ENCODE measurements at regions not wholly inside any gene's neighbourhood (a gene's known extent, or its start where the extent isn't known, plus 50 kb on each side); places are given as distances from the start of the nearest gene placed in this dataset.
A peak's percentile ranks its signal among the peaks of the same experiment; 100 is the strongest.

GRCh38 chr17:77647531-77647930 lies 311.0 kb upstream of the TNRC6C start:
- DNase-seq (ENCODE audit: low read depth in 2 of 2), result no peak

DNA sequence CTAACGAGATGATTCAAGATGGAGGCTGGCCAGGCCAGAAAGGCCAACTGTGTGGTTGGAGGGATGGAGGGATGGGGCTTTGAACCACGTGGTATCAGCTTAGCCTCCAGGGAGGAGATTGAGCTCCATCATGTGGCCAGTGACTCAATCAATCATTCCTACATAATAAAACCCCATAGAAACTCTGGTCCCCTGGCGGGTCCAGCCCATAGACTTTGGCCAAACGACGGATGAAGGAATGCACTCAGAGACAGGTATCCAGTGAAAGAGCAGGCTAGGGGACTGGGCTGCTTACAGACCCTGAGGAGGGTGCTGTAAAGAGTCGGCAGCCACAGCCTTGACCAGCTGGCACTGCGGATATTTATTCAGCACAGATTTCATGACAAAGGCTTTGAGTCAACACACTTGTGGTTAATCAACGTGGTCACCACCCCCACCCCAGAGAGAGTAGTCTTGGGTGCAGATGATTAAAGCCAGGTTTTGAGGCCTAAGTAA lies 308.7 kb upstream of the TNRC6C start:
- DNase-seq (ENCODE audit: low read depth in 2 of 2), result no peak

DNA sequence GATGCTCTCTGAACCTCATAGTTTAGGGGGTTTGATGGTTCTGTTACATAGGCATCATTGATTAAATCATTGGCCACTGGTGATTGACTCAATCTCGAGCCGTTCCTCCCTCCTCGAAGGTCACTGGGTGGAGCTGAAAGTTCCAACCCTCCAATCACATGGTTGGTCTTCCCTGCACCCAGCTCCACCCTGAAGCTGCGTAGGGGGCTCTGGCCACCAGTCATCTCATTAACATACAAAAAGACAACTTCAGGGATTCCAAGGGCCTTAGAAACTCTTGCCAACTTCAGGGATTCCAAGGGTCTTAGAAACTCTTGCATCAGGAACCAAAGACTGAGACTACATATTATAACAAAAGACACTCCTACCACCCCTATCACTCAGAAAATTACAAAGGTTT lies 306.5 kb upstream of the TNRC6C start:
- DNase-seq (ENCODE audit: low read depth in 2 of 2), result no peak

- DNase-seq (ENCODE audit: low read depth in 2 of 2), result no peak
These were observed 304.2 kb upstream of the TNRC6C start for GRCh38 chr17:77654296-77654695.

DNA sequence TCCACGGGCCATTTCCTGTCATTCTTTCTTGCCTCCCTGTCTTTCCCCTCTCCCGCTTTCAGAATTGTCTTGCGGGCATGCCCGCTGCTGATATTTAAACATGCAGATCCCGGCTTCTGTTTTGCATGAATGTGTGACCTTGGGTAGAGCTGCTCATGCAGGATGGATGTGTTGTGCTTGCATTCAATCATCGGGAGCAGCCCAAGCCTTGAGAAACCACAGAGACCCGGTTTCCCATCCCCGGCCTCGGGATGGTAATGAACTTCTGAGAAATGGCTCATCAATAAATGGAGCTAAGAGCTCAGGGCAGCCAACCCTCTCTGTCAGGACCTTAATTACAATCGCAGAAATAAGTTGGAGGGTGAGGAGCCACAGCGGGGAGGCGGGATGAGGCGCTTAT lies 303.7 kb upstream of the TNRC6C start:
- DNase-seq (ENCODE audit: low read depth in 2 of 2), result no peak

GRCh38 chr17:77656054-77656453 lies 302.4 kb upstream of the TNRC6C start:
- DNase-seq (ENCODE audit: low read depth in 2 of 2), result no peak

DNA sequence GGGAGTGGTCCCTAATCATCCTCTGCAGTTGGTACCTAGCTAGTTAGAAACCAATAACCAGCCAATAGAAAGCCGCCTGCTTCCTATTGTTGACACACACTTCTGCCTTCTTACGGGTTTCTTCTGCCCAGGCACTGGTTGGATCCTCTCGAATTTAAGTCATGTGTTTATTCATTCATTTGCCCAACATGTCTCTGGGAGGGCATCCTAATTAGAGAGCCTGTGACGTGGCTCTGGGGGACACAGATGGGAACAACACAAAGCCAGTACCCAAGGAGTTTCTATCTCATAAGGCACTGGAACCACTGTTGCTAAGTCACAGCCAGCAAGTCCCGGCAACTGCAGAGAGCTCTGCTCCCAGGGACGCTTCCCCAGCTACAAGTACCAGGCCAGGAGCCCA lies 300.7 kb upstream of the TNRC6C start:
- no peak for DNase-seq (ENCODE audit: low read depth in 2 of 2)

GRCh38 chr17:77660524-77660923 lies 298.0 kb upstream of the TNRC6C start:
- no peak for DNase-seq (ENCODE audit: low read depth in 2 of 2)

GRCh38 chr17:77662833-77663232 lies 295.7 kb upstream of the TNRC6C start:
- DNase-seq (ENCODE audit: low read depth in 2 of 2), result no peak

DNA sequence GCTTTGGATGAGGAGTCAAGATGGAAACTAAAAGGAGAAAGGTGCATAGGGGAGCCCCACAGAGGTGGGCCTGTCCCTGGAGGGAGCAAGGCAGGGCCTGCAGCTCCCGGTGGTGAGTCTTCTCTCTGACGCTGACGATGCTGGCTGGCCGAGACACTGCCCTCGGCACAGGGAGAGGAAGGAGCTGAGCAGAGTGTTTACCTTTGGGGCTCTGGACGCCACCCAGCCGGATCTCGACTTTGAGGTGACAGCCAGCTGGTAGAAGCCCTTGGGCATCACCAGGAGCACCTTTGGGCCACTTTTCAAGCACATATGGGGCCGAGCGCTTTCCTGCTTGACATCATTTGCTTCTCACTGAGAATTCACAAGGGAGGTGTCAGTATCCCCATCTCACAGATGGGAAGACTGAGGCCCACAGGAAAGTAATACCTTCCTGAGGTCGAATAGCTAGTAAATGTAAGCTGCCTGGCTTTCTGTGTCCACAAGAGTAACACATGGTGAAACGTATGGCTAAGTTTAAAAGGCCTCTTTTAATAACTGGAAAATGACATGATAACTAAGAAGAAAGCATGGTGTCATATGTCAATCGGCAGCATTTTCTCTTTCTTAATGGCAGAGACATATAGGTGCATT lies 294.3 kb upstream of the TNRC6C start:
- DNase-seq (ENCODE audit: low read depth in 2 of 2), result no peak

- DNase-seq (ENCODE audit: low read depth in 2 of 2), result no peak
These were observed 292.7 kb upstream of the TNRC6C start for GRCh38 chr17:77665833-77666232.

DNA sequence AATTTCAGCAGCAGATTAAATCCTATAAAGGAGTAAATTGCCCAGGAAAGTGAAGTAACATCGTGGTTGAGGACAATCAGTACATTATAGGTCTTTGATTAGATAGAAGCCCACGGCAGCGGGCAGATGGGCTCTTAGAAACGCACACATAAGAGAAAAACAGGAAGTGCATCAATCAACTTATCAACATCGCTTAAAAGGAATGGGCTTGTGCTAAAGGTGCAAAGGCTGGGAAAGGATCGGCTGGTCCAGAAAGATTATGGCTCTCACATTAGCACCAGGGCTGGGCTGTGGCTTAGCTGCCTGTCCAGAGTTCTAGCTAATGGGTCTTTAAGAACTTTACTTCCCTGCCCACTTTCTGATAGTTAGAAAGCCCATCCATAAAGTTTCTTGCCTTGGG lies 292.0 kb upstream of the TNRC6C start:
- DNase-seq (ENCODE audit: low read depth in 2 of 2), result no peak

DNA sequence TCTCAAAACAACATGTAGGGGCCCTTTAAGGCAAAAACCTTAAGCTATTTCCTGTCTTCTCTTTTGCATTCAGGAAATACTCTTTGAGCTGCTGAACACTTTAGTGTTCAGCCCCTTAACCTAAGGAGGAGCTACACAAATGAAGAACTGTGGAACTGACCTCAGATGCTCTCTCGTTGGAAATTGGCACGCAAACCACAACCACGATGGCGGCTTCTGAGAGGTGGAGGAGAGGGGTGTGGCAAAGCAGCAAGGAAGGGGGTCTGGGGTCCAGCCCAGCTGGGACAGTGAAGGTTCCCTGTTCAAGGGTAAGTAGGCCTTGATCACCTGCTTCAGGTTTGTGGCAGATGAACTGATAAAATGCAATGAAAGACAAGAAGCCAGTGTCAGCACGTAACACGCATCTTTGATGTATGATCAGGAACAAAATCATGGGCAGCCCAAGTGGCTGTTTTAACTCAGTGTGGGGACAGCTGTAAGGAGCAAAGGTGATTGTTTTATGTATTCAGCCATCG lies 291.6 kb upstream of the TNRC6C start:
- peak; percentile 11 to 17 for DNase-seq (ENCODE audit: low read depth in 2 of 2)

GRCh38 chr17:77667478-77667877 lies 291.0 kb upstream of the TNRC6C start:
- no peak for DNase-seq (ENCODE audit: low read depth in 2 of 2)

DNA sequence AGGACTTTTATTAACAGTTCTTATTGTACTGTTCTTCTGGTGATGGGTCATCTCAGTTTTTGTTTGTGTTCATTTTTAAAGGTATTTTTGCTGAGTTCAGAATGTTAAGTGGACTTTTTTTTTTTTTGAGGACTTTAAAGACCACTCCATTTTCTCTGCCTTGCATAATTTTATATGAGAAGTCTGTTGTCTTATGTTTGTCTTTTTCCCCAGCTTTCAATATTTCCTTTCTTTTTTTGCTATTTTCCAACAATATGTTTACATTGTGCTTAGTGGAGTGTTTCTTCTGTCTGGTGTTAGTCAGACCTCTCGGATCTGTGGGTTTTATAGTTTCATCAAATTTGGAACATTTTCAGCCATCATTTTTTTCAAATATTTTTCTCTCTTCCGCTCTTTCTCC lies 290.0 kb upstream of the TNRC6C start:
- no peak for DNase-seq (ENCODE audit: low read depth in 2 of 2)

DNA sequence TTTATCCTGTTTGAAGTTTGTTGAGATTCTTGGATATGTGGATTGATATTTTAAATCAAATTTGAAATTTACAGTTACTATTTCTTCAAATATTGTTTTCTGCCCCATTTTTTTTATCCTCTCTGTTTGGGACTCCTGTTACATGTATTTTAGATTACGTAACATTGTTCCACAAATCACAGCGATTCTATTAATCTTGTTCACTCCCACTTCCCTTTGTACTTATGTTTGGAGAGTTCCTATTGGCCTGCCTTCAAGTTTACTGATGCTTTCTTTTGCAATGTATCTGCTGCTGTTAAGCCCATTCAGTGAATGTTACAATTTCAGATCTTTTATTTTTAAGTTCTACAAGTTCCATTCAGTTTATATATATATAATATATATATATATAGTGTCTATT lies 288.3 kb upstream of the TNRC6C start:
- no peak for DNase-seq (ENCODE audit: low read depth in 2 of 2)

- DNase-seq (ENCODE audit: low read depth in 2 of 2), result no peak
These were observed 284.1 kb upstream of the TNRC6C start for GRCh38 chr17:77674358-77674757.

GRCh38 chr17:77675411-77675810 lies 283.1 kb upstream of the TNRC6C start:
- DNase-seq (ENCODE audit: low read depth in 2 of 2), result no peak

DNA sequence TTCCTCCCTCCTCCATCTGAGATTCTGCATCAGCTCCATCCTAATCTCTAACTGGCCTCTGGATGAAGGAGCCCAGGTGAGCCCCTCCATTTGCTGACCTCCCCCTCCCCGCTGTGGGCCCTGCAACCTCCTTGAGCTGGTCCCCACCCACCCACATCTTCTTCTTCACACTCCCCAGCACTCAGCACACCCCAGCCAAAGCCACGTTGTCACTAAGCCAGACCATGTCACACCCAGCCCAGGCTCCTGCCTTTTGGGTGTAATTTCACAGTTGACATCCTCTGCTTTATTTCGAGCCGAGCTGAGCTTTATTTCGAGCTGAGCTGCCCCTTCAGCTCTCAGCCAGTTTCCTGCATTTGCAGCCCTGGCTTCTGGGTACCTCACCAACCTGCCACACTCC lies 282.7 kb upstream of the TNRC6C start:
- DNase-seq (ENCODE audit: low read depth in 2 of 2), result no peak

GRCh38 chr17:77676237-77676661 lies 282.3 kb upstream of the TNRC6C start:
- no peak for DNase-seq (ENCODE audit: low read depth in 2 of 2)

DNA sequence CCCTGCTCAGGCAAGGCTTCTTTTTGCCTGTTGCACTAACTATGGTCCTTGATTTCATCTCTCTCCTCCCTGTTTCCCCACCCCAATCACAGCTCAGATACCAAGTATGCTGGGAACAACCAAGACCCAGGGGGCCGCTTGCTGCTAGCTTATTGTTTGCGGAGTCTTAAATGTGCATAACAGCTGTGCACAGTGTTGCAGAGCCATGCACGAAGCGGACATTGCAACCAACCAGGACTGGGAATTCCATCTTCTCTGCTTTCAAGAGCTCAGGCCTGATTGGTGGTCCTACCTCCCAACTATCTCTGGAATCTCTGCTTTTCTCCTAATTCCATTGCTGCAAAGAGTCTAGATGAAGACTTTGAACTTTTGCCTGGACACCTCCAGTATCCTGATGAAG lies 281.3 kb upstream of the TNRC6C start:
- no peak for DNase-seq (ENCODE audit: low read depth in 2 of 2)

- no peak for DNase-seq (ENCODE audit: low read depth in 2 of 2)
These were observed 280.9 kb upstream of the TNRC6C start for GRCh38 chr17:77677630-77678029.

DNA sequence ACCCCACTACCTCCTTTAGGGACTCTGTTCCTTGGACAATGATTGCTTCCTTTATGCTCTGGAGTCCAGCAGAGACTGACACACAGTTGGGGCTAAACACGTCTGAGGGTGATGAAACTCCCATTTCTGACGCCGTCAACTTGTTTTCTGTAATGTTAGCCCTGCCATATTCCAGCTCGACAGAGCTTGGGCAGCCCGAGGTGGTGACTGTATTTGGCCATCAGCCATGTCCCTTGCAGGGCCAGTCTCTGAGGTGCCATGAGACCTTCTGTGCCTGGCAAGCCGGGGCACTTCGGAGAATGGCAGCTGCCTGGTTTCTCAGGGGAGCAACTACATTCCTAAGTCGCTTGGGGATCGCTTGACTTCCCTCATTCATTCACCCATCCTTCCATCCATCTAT lies 278.9 kb upstream of the TNRC6C start:
- no peak for DNase-seq (ENCODE audit: low read depth in 2 of 2)

GRCh38 chr17:77681861-77682260 lies 276.6 kb upstream of the TNRC6C start:
- no peak for DNase-seq (ENCODE audit: low read depth in 2 of 2)

All from stimulated activated CD4-positive, alpha-beta T cell treated with anti-CD3 and anti-CD28 coated beads, Interleukin-1b, Interleukin-23, amount 100 ng/mL, for 4 hours (primary cell).